ENCODE measurements at regions not wholly inside any gene's neighbourhood (a gene's known extent, or its start where the extent isn't known, plus 50 kb on each side); places are given as distances from the start of the nearest gene placed in this dataset.

- 0 out of 2 replicates have a peak, but pooled peaks have one; percentile 20 for TF ChIP-seq ZNF614 (CRISPR knock-in tag; IDR thresholded peaks at IDR 0.05; ENCODE audit: borderline replicate concordance)
- 0 out of 2 replicates have a peak, but pooled peaks have one; percentile 24 for TF ChIP-seq HOXA3 (CRISPR knock-in tag; IDR thresholded peaks at IDR 0.05)
- peak; percentile 47; the same call in 1 of the 2 replicates for TF ChIP-seq HDAC1 (CRISPR knock-in tag; IDR thresholded peaks at IDR 0.05)
- TF ChIP-seq ARID5B (CRISPR knock-in tag; IDR thresholded peaks at IDR 0.05) = peak; percentile 79
- no peak for TF ChIP-seq BCL3 (CRISPR knock-in tag; IDR thresholded peaks at IDR 0.05)
- TF ChIP-seq KAT8 (CRISPR knock-in tag; IDR thresholded peaks at IDR 0.05) = 0 out of 2 replicates have a peak, but pooled peaks have one; percentile 20
- TF ChIP-seq ATF4 (CRISPR knock-in tag; IDR thresholded peaks at IDR 0.05) = no peak
- TF ChIP-seq ZNF292 (CRISPR knock-in tag; IDR thresholded peaks at IDR 0.05; ENCODE audit: borderline replicate concordance, low read depth) = peak; percentile 44; the same call in 1 of the 2 replicates
- no peak for TF ChIP-seq MAFF (IDR thresholded peaks at IDR 0.05; ENCODE audit: low read depth, low read length)
- peak; percentile 41; the same call in 1 of the 2 replicates for TF ChIP-seq AFF4 (CRISPR knock-in tag; IDR thresholded peaks at IDR 0.05)
- peak; percentile 98 for TF ChIP-seq ZBTB43 (CRISPR knock-in tag; conservative IDR thresholded peaks at IDR 0.05)
- peak; percentile 70; the same call in 1 of the 2 replicates for TF ChIP-seq ZBTB26 (CRISPR knock-in tag; IDR thresholded peaks at IDR 0.05; ENCODE audit: borderline replicate concordance)
- TF ChIP-seq REPIN1 (CRISPR knock-in tag; IDR thresholded peaks at IDR 0.05; ENCODE audit: borderline replicate concordance, low read depth) = no peak
- TF ChIP-seq ETV5 (CRISPR knock-in tag; IDR thresholded peaks at IDR 0.05; ENCODE audit: borderline replicate concordance) = peak; percentile 60; the same call in 1 of the 2 replicates
These were observed 204.1 kb downstream of the DEPDC1B start (continued) for GRCh38 chr5:60495644-60496520.
